Calu3 (cell line): ENCODE measurements at regions not wholly inside any gene's neighbourhood (a gene's known extent, or its start where the extent isn't known, plus 50 kb on each side); places are given as distances from the start of the nearest gene placed in this dataset.

Experiments used
- BruUV-seq: library from RNA; stranded (reverse); fragments of 400-500 nt; replicated peaks from 2 replicates; lab custom pipeline; 2021; lab: Mats Ljungman, UMichigan
- CTCF ChIA-PET: fragments of 300-600 bp; sonication (Branson Sonifier 250); formaldehyde crosslinking; loops from one replicate; lab custom pipeline; 2022; ENCODE audit warnings: antibody characterized with exemption; lab: Charles Lee
- DNase-seq: peaks from one replicate; pipeline ENCODE4 v3.0.0; 2022
- H3K27ac Mint-ChIP-seq: one replicate; pipeline ENCODE4 v1.8.0; 2022; ENCODE audit warnings: mixed read lengths; ENCODE audit not compliant: unreplicated experiment
- H3K27me3 Mint-ChIP-seq: one replicate; pipeline ENCODE4 v1.8.0; 2022; ENCODE audit warnings: mixed read lengths; ENCODE audit not compliant: unreplicated experiment
- H3K36me3 Mint-ChIP-seq: one replicate; pipeline ENCODE4 v1.8.0; 2022; ENCODE audit warnings: mild to moderate bottlenecking, moderate library complexity, mixed read lengths; ENCODE audit not compliant: insufficient read depth, unreplicated experiment
- H3K4me1 Mint-ChIP-seq: one replicate; pipeline ENCODE4 v1.8.0; 2022; ENCODE audit warnings: mild to moderate bottlenecking, low read depth, mixed read lengths; ENCODE audit not compliant: unreplicated experiment
- H3K4me3 Mint-ChIP-seq: one replicate; pipeline ENCODE4 v1.8.0; 2022; ENCODE audit warnings: mild to moderate bottlenecking, low read depth, moderate library complexity, mixed read lengths; ENCODE audit not compliant: unreplicated experiment
- H3K9me3 Mint-ChIP-seq: one replicate; pipeline ENCODE4 v1.8.0; 2022; ENCODE audit warnings: low read depth, mixed read lengths; ENCODE audit not compliant: unreplicated experiment
- CTCF ChIP-seq: fragments of 200-600 bp; IDR thresholded peaks from one replicate; pipeline ENCODE4 v1.8.0; 2022; ENCODE audit warnings: antibody characterized with exemption; ENCODE audit not compliant: unreplicated experiment
- intact Hi-C: fragments of 100-400 bp; cut with micrococcal nuclease; formaldehyde crosslinking; loops from one replicate; pipeline ENCODE4 v1.10.0; 2022; ENCODE audit not compliant: unreplicated experiment

- intact Hi-C loops = no loop called here
- Mint-ChIP-seq H3K9me3 (no peaks in the 10 kb centered on the region), H3K36me3 (no peaks in the 10 kb centered on the region), H3K4me3 (no peak overlapping the region), H3K27ac (no peak overlapping the region), H3K4me1 (no peaks in the 10 kb centered on the region), H3K27me3 (no peaks in the 10 kb centered on the region)
- no peak for TF ChIP-seq CTCF
- CTCF ChIA-PET = no interaction called here
- DNase-seq = no peak
- BruUV-seq = no TSS peak
Observed at GRCh38 chr2:64284751-64285150, 140.5 kb upstream of the PELI1 start.

GRCh38 chr2:64287202-64287740, 143.1 kb upstream of the PELI1 start:
- no peaks in the 10 kb centered on the region for H3K36me3 Mint-ChIP-seq
- intact Hi-C loops = no loop called here
- CTCF ChIA-PET = interaction anchor here (1.3 kb wide), 1 partner anchor 9 kb away, joined by 3 read pairs; no protein-coding TSS in a partner anchor
- BruUV-seq = no TSS peak
- no peak for DNase-seq
- H3K9me3 Mint-ChIP-seq = no peaks in the 10 kb centered on the region
- no peaks in the 10 kb centered on the region for H3K27me3 Mint-ChIP-seq
- no peak for TF ChIP-seq CTCF
- no peak overlapping the region for H3K27ac Mint-ChIP-seq
- H3K4me1 Mint-ChIP-seq = peaks cover 8% of the 10 kb centered on the region
- no peak overlapping the region for H3K4me3 Mint-ChIP-seq

DNA sequence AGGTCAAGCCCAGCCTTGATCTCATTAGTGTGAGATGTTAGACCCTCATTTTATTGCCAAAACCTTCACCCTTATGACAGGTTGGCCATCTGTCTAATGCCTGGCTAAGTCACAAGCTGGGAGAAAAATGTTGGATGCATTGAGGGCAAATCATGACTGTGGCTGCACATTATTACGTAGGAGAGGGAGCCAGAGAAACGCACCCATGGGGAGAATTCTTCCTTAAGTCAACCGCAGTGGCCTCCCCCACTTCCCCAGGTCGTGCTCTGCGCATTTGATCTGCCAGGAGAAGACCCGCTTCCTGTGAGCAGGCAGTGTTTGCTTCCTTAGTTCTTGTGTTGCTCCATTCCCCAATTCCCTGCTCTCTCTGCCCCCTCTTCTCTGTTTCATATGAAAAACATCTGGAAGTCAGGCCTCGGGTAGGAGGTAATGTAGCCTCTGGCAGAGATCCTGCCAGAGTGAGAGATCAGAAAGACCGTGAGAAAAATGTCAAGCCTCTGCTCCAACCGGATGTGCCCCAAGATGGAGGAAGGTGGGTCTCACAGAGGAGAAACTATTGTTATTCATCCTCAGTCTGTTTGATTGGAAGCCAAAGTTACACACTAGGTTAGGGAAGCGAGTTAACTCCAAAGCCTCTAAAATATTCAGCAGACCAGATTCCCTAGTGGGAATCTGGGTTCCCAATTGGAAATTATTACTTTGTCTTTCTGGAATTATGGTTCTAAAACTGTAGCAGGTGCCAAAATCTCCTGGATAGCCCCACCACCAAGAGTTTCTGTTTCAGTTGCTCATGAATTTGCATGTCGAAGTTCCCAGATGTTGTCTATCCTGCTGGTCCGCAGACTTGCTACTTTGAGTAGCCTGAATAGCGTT, 144.3 kb upstream of the PELI1 start:
- CTCF ChIA-PET = no interaction called here
- no peaks in the 10 kb centered on the region for H3K36me3 Mint-ChIP-seq
- no peak overlapping the region for H3K27ac Mint-ChIP-seq
- TF ChIP-seq CTCF = no peak
- intact Hi-C loops = no loop called here
- no peaks in the 10 kb centered on the region for H3K9me3 Mint-ChIP-seq
- peaks cover 8% of the 10 kb centered on the region for H3K4me1 Mint-ChIP-seq
- BruUV-seq = no TSS peak
- no peaks in the 10 kb centered on the region for H3K27me3 Mint-ChIP-seq
- DNase-seq = no peak
- no peak overlapping the region for H3K4me3 Mint-ChIP-seq

DNA sequence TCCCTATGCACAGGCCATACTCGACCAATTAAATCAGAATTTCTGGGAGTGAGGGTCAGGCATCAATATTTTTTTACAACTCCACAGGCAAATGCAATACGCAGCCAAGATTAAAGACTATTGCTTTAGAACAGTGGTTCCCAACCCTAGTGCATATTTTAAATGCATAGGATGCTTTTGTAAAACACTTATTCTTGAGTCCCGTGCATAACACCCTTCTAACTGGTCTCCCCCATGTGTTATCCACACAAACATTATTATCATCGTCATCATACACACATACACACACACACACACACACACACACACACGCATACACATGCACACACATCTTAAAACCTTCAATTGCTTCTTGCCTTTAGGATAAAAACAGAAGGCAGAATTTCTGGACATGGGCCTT, 145.0 kb upstream of the PELI1 start:
- CTCF ChIA-PET = interaction anchor here (0.7 kb wide), 1 partner anchor 1857 kb away, joined by 3 read pairs; no protein-coding TSS in a partner anchor
- no peaks in the 10 kb centered on the region for H3K27me3 Mint-ChIP-seq
- no TSS peak for BruUV-seq
- peaks cover 8% of the 10 kb centered on the region for H3K4me1 Mint-ChIP-seq
- DNase-seq = no peak
- no peak for TF ChIP-seq CTCF
- intact Hi-C loops = no loop called here
- no peaks in the 10 kb centered on the region for H3K36me3 Mint-ChIP-seq
- H3K4me3 Mint-ChIP-seq = no peak overlapping the region
- H3K27ac Mint-ChIP-seq = no peak overlapping the region
- H3K9me3 Mint-ChIP-seq = no peaks in the 10 kb centered on the region
